Keratinocyte (primary cell): ENCODE measurements at regions not wholly inside any gene's neighbourhood (a gene's known extent, or its start where the extent isn't known, plus 50 kb on each side); places are given as distances from the start of the nearest gene placed in this dataset.

Source experiments
- CTCF ChIP-seq, 3 experiments: IDR thresholded peaks in 1 of 3; conservative IDR thresholded peaks in 1 of 3; optimal IDR thresholded peaks in 1 of 3; 2 replicates in 2 of 3; 3 replicates in 1 of 3; pipeline versions ENCODE3 to v1.5.1; 2011; ENCODE audit warnings: low read length in 3 of 3, mild to moderate bottlenecking in 3 of 3, moderate library complexity in 2 of 3, control low read depth in 1 of 3, inconsistent platforms in 1 of 3; ENCODE audit not compliant: insufficient read depth in 2 of 3; ENCODE audit errors: extremely low read depth in 1 of 3
- EZH2 ChIP-seq: IDR thresholded peaks from one replicate; pipeline ENCODE4 v1.6.1; 2012; ENCODE audit warnings: inconsistent platforms, mild to moderate bottlenecking, low read length, moderate library complexity

GRCh38 chr1:96995351-96995750 is 273.8 kb downstream of the PTBP2 start:
- TF ChIP-seq CTCF (optimal IDR thresholded peaks at IDR 0.05 in 1 of 3, IDR thresholded peaks at IDR 0.05 in 1 of 3, conservative IDR thresholded peaks at IDR 0.05 in 1 of 3; ENCODE audit: extremely low read depth in 1 of 3, insufficient read depth in 2 of 3, low read length in 3 of 3) (no peak), EZH2 (no peak)
